MM.1S (cell line): ENCODE measurements at regions not wholly inside any gene's neighbourhood (a gene's known extent, or its start where the extent isn't known, plus 50 kb on each side); places are given as distances from the start of the nearest gene placed in this dataset.

Source experiments
- DNase-seq: peaks from one replicate; pipeline ENCODE4 v3.0.0-alpha.2; 2015
- H2AFZ ChIP-seq: fragments of 300-600 bp; sonication (generic); 2 replicates; pipeline ENCODE4 v1.6.0; 2016; ENCODE audit warnings: antibody characterized with exemption, low read length
- H3F3A ChIP-seq: fragments of 300-600 bp; sonication (generic); 2 replicates; pipeline ENCODE4 v1.6.1; 2016; ENCODE audit warnings: mild to moderate bottlenecking, antibody characterized with exemption, low read length, moderate library complexity, mixed read lengths; ENCODE audit not compliant: insufficient read depth
- H3K27ac ChIP-seq: fragments of 300-600 bp; sonication (generic); 2 replicates; pipeline ENCODE4 v1.5.1; 2016; ENCODE audit warnings: mild to moderate bottlenecking, low read length
- H3K27me3 ChIP-seq: fragments of 300-600 bp; sonication (generic); replicated peaks from 2 replicates; pipeline ENCODE4 v1.6.0; 2016; ENCODE audit warnings: low read length; ENCODE audit not compliant: insufficient read depth
- H3K36me3 ChIP-seq: fragments of 300-600 bp; sonication (generic); replicated peaks from 2 replicates; pipeline ENCODE4 v1.6.1; 2016; ENCODE audit warnings: mild to moderate bottlenecking, low read length, mixed read lengths; ENCODE audit not compliant: insufficient read depth
- H3K4me1 ChIP-seq: fragments of 300-600 bp; sonication (generic); 2 replicates; pipeline ENCODE4 v1.6.1; 2016; ENCODE audit warnings: low read length, mixed read lengths
- H3K4me2 ChIP-seq: fragments of 300-600 bp; sonication (generic); 2 replicates; pipeline ENCODE4 v1.6.0; 2016; ENCODE audit warnings: low read depth, low read length
- H3K4me3 ChIP-seq: fragments of 300-600 bp; sonication (generic); 2 replicates; pipeline ENCODE4 v1.5.1; 2016; ENCODE audit warnings: low read length, mixed read lengths
- H3K79me2 ChIP-seq: fragments of 300-600 bp; sonication (generic); 2 replicates; pipeline ENCODE4 v1.6.1; 2016; ENCODE audit warnings: mixed run types, low read length, mixed read lengths
- H3K9ac ChIP-seq: fragments of 300-600 bp; sonication (generic); 2 replicates; pipeline ENCODE4 v1.6.1; 2016; ENCODE audit warnings: low read length, mixed read lengths
- H3K9me2 ChIP-seq: fragments of 300-600 bp; sonication (generic); replicated peaks from 2 replicates; pipeline ENCODE4 v1.6.1; 2016; ENCODE audit warnings: mild to moderate bottlenecking, low read length, mixed read lengths; ENCODE audit not compliant: insufficient read depth
- H3K9me3 ChIP-seq: fragments of 300-600 bp; sonication (generic); replicated peaks from 2 replicates; pipeline ENCODE4 v1.6.1; 2016; ENCODE audit warnings: mild to moderate bottlenecking, low read length, mixed read lengths; ENCODE audit not compliant: insufficient read depth
- H4K20me1 ChIP-seq: fragments of 300-600 bp; sonication (generic); 2 replicates; pipeline ENCODE4 v1.6.1; 2016; ENCODE audit warnings: mild to moderate bottlenecking, low read length, moderate library complexity, mixed read lengths; ENCODE audit not compliant: insufficient read depth
- EZH2 ChIP-seq: fragments of 300-600 bp; sonication (generic); optimal IDR thresholded peaks from 2 replicates; pipeline ENCODE3; 2017; ENCODE audit warnings: low read depth, mild to moderate bottlenecking, antibody characterized with exemption, low read length, mixed read lengths
- EZH2phosphoT487 ChIP-seq: fragments of 300-600 bp; sonication (generic); IDR thresholded peaks from 2 replicates; pipeline ENCODE4 v1.6.1; 2018; ENCODE audit warnings: antibody characterized with exemption, low read length
- TF ChIP-seq, protein P1 (sequence below): fragments of 300-600 bp; sonication (generic); IDR thresholded peaks from 2 replicates; pipeline ENCODE4 v1.5.1; 2016; ENCODE audit warnings: antibody characterized with exemption, low read length, mixed read lengths

DNA sequence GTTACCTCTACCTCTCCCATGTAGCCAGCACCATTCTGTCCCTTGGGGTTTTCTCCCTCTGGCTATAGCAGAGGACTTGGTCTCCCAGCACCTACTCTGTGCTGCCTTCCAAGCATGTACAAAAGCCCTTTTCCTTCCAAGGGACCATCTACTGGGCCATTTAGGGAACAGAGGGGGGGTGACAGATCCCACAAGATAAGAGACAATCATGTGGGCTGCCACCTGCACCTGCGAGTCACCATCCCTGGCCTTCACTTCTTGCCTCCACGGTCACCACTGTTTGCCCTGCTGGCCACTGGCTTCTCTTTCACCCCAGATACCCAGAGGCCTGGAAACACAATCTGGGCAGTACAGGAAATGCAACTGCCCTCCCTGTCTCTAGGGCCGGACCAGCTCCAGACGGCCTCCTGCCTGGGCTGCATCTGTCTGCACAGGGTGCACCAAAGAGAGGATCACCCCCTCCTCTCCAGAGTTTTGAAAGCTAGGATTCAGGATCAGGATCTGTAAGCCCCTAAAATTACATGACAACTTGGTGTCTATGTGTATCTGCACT is 160.8 kb upstream of the NECTIN1 start:
- no peaks in the 10 kb centered on the region for H3F3A ChIP-seq
- TF ChIP-seq EZH2phosphoT487 = no peak
- TF ChIP-seq, protein P1, sequence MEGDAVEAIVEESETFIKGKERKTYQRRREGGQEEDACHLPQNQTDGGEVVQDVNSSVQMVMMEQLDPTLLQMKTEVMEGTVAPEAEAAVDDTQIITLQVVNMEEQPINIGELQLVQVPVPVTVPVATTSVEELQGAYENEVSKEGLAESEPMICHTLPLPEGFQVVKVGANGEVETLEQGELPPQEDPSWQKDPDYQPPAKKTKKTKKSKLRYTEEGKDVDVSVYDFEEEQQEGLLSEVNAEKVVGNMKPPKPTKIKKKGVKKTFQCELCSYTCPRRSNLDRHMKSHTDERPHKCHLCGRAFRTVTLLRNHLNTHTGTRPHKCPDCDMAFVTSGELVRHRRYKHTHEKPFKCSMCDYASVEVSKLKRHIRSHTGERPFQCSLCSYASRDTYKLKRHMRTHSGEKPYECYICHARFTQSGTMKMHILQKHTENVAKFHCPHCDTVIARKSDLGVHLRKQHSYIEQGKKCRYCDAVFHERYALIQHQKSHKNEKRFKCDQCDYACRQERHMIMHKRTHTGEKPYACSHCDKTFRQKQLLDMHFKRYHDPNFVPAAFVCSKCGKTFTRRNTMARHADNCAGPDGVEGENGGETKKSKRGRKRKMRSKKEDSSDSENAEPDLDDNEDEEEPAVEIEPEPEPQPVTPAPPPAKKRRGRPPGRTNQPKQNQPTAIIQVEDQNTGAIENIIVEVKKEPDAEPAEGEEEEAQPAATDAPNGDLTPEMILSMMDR = no peak
- no peak for TF ChIP-seq EZH2

DNA sequence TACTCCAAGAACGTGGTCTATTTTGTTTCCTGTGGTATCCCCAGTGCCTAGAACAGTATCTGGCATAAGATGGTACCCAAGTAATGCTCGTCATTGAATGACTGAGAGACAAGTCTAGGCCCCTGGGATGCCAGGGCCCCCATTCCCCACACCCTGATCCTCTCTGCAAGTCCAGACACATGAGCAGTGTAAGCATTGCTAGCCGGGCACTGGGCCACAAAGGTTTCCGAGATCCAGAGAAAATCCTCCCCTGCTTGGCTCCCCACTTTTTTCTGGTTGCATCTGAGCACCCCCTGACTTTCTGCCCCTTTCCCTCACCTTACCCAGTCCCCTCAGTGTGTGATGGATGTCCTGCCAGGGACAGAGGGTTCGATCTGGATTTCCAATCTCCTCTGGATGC is 160.1 kb upstream of the NECTIN1 start:
- Histone ChIP-seq H3K36me3 (no peaks in the 10 kb centered on the region), H4K20me1 (no peaks in the 10 kb centered on the region), H3K9me3 (no peaks in the 10 kb centered on the region), H3K9ac (no peak overlapping the region), H3F3A (no peaks in the 10 kb centered on the region), H3K9me2 (no peaks in the 10 kb centered on the region), H3K79me2 (no peaks in the 10 kb centered on the region), H3K27ac (no peak overlapping the region), H3K27me3 (no peaks in the 10 kb centered on the region; the same call in 1 of the 2 replicates), H3K4me1 (no peaks in the 10 kb centered on the region), H3K4me3 (no peak overlapping the region), H2AFZ (no peak overlapping the region), H3K4me2 (no peak overlapping the region)
- no peak for DNase-seq
- TF ChIP-seq, protein P1 = no peak
- TF ChIP-seq EZH2phosphoT487 = no peak
- no peak for TF ChIP-seq EZH2

More for the DNA sequence above, 160.8 kb upstream of the NECTIN1 start:
- Histone ChIP-seq H4K20me1 (no peaks in the 10 kb centered on the region), H3K79me2 (no peaks in the 10 kb centered on the region), H3K4me3 (no peak overlapping the region), H3K4me2 (no peak overlapping the region), H3K36me3 (no peaks in the 10 kb centered on the region), H2AFZ (no peak overlapping the region), H3K27me3 (no peaks in the 10 kb centered on the region; the same call in 1 of the 2 replicates), H3K9me3 (no peaks in the 10 kb centered on the region), H3K9me2 (no peaks in the 10 kb centered on the region), H3K4me1 (no peaks in the 10 kb centered on the region), H3K27ac (no peak overlapping the region), H3K9ac (no peak overlapping the region)
- DNase-seq = no peak

DNA sequence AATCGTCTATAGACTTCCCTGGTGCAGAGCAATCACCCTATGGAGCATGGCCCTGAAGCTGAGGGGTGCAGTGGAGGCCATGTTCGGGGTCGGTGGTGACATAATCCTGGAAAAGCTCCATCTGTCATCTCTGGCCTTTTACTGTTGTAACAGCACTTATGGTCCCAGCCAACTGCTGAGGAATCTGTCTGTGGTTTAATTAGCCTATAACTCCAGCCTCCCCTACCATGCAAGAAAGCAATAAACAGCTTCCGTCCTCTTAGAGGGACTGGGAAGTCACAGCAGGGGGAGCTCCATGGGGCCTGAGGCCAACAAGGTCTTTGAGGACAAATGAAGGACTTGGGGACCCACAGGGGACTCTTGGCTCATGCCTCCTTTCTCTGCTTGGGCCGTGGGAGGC is 159.1 kb upstream of the NECTIN1 start:
- Histone ChIP-seq H3K36me3 (no peaks in the 10 kb centered on the region), H2AFZ (no peak overlapping the region), H3K4me2 (no peak overlapping the region), H3K9me2 (no peaks in the 10 kb centered on the region), H3K79me2 (no peaks in the 10 kb centered on the region), H3K4me1 (no peaks in the 10 kb centered on the region), H4K20me1 (no peaks in the 10 kb centered on the region), H3F3A (no peaks in the 10 kb centered on the region), H3K9me3 (no peaks in the 10 kb centered on the region), H3K9ac (no peak overlapping the region), H3K4me3 (no peak overlapping the region), H3K27me3 (peaks cover 2% of the 10 kb centered on the region; the same call in 1 of the 2 replicates), H3K27ac (no peak overlapping the region)
- no peak for DNase-seq
- TF ChIP-seq, protein P1 = no peak
- TF ChIP-seq EZH2phosphoT487 = no peak
- TF ChIP-seq EZH2 = no peak
